Right atrium auricular region (tissue), 2 donors: ENCODE measurements at regions not wholly inside any gene's neighbourhood (a gene's known extent, or its start where the extent isn't known, plus 50 kb on each side); places are given as distances from the start of the nearest gene placed in this dataset.
"Not testable (repeated sequence)": the region's sequence is repeated elsewhere in the genome, so short reads cannot be mapped to it uniquely, and the experiment has no call there.

Experiments
- DNase-seq: peaks from one replicate; pipeline ENCODE4 v3.0.0-alpha.2; 2019; ENCODE audit warnings: low spot score
- H3K27ac ChIP-seq, 2 donors: fragments of 200-600 bp; sonication (generic); 1 replicate in 1 of 2; 2 replicates in 1 of 2; pipeline ENCODE4 v1.5.1; 2016 to 2019
- H3K27me3 ChIP-seq, 2 donors: fragments of 200-600 bp; sonication (generic); one replicate each; pipeline versions ENCODE4 v1.5.1 to v1.6.0; 2017 to 2019
- H3K36me3 ChIP-seq: fragments of 200-600 bp; sonication (generic); one replicate; pipeline ENCODE4 v1.5.1; 2016
- H3K4me1 ChIP-seq, 2 donors: fragments of 200-600 bp; sonication (generic); one replicate each; pipeline versions ENCODE4 v1.5.1 to v1.6.0; 2017 to 2019
- H3K4me3 ChIP-seq, 2 donors: fragments of 200-600 bp; sonication (generic); 1 replicate in 1 of 2; 2 replicates in 1 of 2; pipeline ENCODE4 v1.5.1; 2017 to 2019; ENCODE audit warnings: mild to moderate bottlenecking in 1 of 2, moderate library complexity in 1 of 2
- H3K9me3 ChIP-seq, 2 donors: fragments of 200-600 bp; sonication (generic); one replicate each; pipeline ENCODE4 v1.5.1; 2019
- CTCF ChIP-seq, 2 donors: fragments of 200-600 bp; sonication (generic); IDR thresholded peaks; one replicate each; pipeline ENCODE4 v1.5.1; 2019; ENCODE audit warnings: antibody characterized with exemption in 2 of 2

DNA sequence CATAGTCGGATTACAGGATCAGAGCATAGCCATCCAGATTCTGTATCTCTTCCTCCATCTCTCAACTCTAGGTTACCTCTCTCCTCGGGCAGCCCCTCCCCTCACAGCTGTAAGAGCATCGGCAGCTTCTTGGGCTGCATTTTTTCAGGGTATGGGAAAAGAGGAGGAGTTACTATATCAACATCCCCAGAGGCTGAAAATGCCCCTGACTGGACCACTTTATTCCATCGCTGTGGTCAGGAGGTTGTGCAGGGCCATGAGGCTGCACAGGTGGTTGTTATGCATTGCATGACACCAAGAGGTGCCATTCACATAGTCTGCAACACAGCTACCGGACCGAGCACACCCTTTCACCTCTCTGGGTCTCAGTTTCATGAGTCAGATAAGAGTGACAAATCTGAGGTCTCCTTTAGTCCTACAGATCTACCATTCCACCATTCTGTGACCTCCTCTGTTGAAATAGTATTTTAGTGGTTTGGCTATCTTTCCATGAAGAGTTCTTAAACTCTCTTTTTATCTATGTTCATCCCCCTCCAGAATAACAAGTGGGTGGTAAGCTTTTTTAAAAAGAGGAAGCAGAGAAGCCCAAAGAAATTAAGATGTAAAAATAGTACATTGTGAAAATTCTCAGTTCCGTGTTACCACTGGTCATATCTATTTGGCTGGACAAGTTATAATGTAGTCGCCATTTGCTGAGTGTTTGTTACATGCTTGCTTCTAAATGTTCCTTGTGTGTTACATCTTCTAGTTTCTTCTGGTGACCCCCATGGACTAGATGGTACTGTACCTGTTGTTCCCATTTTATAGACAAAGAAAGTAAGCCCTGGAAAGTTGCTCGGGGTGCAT, 56.6 kb upstream of the SLC1A4 start:
- Histone ChIP-seq H3K9me3 (no peaks in the 10 kb centered on the region), H3K36me3 (no peaks in the 10 kb centered on the region), H3K27me3 (no peaks in the 10 kb centered on the region), H3K4me3 (no peak overlapping the region), H3K4me1 (no peaks in the 10 kb centered on the region), H3K27ac (no peak overlapping the region)
- DNase-seq = no peak
- TF ChIP-seq CTCF (IDR thresholded peaks at IDR 0.05) = no peak

GRCh38 chr2:64934530-64934929, 54.7 kb upstream of the SLC1A4 start:
- no peak for TF ChIP-seq CTCF (IDR thresholded peaks at IDR 0.05)

DNA sequence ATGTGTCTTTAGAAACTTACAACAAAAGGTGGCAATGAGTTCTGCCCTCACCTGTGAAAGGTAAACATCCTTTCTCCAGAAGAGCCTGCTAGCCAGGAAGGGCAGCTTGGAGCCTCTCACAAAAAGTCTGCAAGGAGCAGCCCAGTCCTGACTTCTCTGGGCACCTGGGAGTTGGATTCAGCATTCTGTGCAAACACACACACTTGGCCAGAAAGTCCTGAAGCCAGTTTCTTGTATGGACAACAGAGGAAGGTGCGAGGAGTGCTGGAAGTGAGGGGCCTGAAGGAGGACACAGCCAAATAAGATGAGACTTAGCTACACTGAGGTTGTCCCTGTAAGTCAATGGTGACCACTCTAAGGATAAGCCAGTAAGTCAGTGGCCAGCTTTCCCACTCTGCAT, 52.4 kb upstream of the SLC1A4 start:
- H3K9me3 ChIP-seq = no peaks in the 10 kb centered on the region
- no peak overlapping the region for H3K4me3 ChIP-seq
- no peak for TF ChIP-seq CTCF (IDR thresholded peaks at IDR 0.05)
- H3K4me1 ChIP-seq = no peaks in the 10 kb centered on the region
- no peak overlapping the region for H3K27ac ChIP-seq
- DNase-seq = no peak
- no peaks in the 10 kb centered on the region for H3K36me3 ChIP-seq
- no peaks in the 10 kb centered on the region for H3K27me3 ChIP-seq

More at GRCh38 chr2:64934530-64934929, 54.7 kb upstream of the SLC1A4 start:
- no peaks in the 10 kb centered on the region for H3K36me3 ChIP-seq
- no peak overlapping the region for H3K27ac ChIP-seq
- no peaks in the 10 kb centered on the region for H3K9me3 ChIP-seq
- H3K27me3 ChIP-seq = no peaks in the 10 kb centered on the region
- H3K4me1 ChIP-seq = no peaks in the 10 kb centered on the region
- DNase-seq = no peak
- no peak overlapping the region for H3K4me3 ChIP-seq

- not testable (repeated sequence) for H3K4me3 ChIP-seq, DNase-seq, H3K9me3 ChIP-seq, H3K27ac ChIP-seq, H3K4me1 ChIP-seq, H3K36me3 ChIP-seq, H3K27me3 ChIP-seq
Observed at GRCh38 chr2:64937314-64937686, 51.9 kb upstream of the SLC1A4 start.

DNA sequence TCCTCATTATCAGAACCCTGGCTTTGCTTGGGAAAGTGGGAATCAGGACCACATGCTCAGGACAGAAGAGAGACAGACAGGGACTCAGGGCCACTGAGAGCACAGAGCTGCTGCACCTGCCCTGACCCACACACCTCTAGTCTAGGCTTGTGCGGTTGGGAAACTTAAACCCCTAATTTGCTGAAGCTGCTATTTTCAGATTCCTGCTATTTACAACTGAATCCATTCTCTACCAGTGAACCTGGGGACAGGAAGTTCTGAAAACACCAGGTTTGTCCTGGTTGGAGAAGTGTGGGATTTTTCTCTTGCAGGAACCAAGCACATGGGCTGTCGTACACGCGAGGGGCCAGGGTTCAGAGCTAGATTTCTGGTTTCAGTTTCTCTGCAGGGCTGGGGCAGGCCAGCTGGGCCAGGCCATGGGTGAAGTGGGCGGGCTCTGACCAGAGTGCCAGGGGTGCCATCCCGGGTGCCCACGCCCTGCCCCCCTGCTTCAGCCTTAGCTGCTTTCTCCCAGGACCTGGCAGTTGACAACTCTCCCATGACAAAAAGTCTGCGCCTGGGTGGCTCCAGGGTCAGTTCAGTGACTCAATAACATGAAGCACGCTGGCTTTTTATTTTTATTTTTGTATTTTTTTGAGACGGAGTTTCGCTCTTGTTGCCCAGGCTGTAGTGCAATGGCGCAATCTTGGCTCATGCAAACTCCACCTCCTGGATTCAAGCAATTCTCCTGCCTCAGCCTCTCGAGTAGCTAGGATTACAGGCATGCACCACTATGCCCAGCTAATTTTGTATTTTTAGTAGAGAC, 51.3 kb upstream of the SLC1A4 start:
- no peak overlapping the region for H3K27ac ChIP-seq
- no peaks in the 10 kb centered on the region for H3K27me3 ChIP-seq
- no peak for DNase-seq
- no peak overlapping the region for H3K4me3 ChIP-seq
- no peaks in the 10 kb centered on the region for H3K36me3 ChIP-seq
- no peaks in the 10 kb centered on the region for H3K4me1 ChIP-seq
- no peaks in the 10 kb centered on the region for H3K9me3 ChIP-seq
- no peak for TF ChIP-seq CTCF (IDR thresholded peaks at IDR 0.05)

GRCh38 chr2:64938607-64939285, 50.5 kb upstream of the SLC1A4 start:
- H3K4me3 ChIP-seq = no peak overlapping the region
- H3K36me3 ChIP-seq = no peaks in the 10 kb centered on the region
- H3K27ac ChIP-seq = no peak overlapping the region
- DNase-seq = no peak
- peaks cover 0 to 2% of the 10 kb centered on the region in 2 donors for H3K4me1 ChIP-seq
- H3K9me3 ChIP-seq = no peaks in the 10 kb centered on the region
- no peak for TF ChIP-seq CTCF (IDR thresholded peaks at IDR 0.05)
- H3K27me3 ChIP-seq = no peaks in the 10 kb centered on the region
